SK-N-SH treated with all-trans-retinoic acid at 6 μM for 48 hours (cell line): ENCODE measurements at regions not wholly inside any gene's neighbourhood (a gene's known extent, or its start where the extent isn't known, plus 50 kb on each side); places are given as distances from the start of the nearest gene placed in this dataset.

Experiments used
- ARNTL ChIP-seq: fragments of 450-650 bp; formaldehyde crosslinking; IDR thresholded peaks from 2 replicates; pipeline ENCODE4 v1.5.0; 2020; ENCODE audit warnings: low read depth, mild to moderate bottlenecking, moderate library complexity, borderline replicate concordance
- ESRRG ChIP-seq: fragments of 250-450 bp; sonication (Bioruptor Pico); IDR thresholded peaks from 2 replicates; pipeline ENCODE4 v1.6.1; 2021; ENCODE audit warnings: mild to moderate bottlenecking
- GLIS3 ChIP-seq: fragments of 250-450 bp; sonication (Bioruptor Pico); IDR thresholded peaks from 2 replicates; pipeline ENCODE4 v1.5.0; 2020; ENCODE audit warnings: mild to moderate bottlenecking, moderate library complexity
- ISL1 ChIP-seq: fragments of 250-450 bp; sonication (Bioruptor Pico); IDR thresholded peaks from 2 replicates; pipeline ENCODE4 v2.1.2; 2022; ENCODE audit warnings: mild to moderate bottlenecking, moderate library complexity
- OSR1 ChIP-seq: fragments of 250-450 bp; sonication (Bioruptor Pico); IDR thresholded peaks from 2 replicates; pipeline ENCODE4 v1.8.0; 2022; ENCODE audit warnings: moderate library complexity, mild to moderate bottlenecking, inconsistent platforms
- PPARA ChIP-seq: fragments of 250-450 bp; sonication (Bioruptor Pico); IDR thresholded peaks from 2 replicates; pipeline ENCODE4 v1.5.0; 2020; ENCODE audit warnings: mild to moderate bottlenecking, borderline replicate concordance
- RARB ChIP-seq: fragments of 250-450 bp; sonication (Bioruptor Pico); IDR thresholded peaks from 2 replicates; pipeline ENCODE4 v1.8.0; 2021; ENCODE audit warnings: mild to moderate bottlenecking, moderate library complexity
- TOX ChIP-seq: fragments of 250-450 bp; sonication (Bioruptor Pico); IDR thresholded peaks from 2 replicates; pipeline ENCODE4 v1.8.0; 2021; ENCODE audit warnings: mild to moderate bottlenecking, moderate library complexity, borderline replicate concordance
- ZC3H10 ChIP-seq: fragments of 250-450 bp; sonication (Bioruptor Pico); IDR thresholded peaks from 2 replicates; pipeline ENCODE4 v1.5.1; 2021; ENCODE audit warnings: mild to moderate bottlenecking, moderate library complexity
- ZFP3 ChIP-seq: fragments of 250-450 bp; sonication (Bioruptor Pico); IDR thresholded peaks from 2 replicates; pipeline ENCODE4 v1.5.0; 2020; ENCODE audit warnings: mild to moderate bottlenecking, moderate library complexity
- ZFP30 ChIP-seq: fragments of 450-650 bp; formaldehyde crosslinking; IDR thresholded peaks from 2 replicates; pipeline ENCODE4 v1.5.0; 2022; ENCODE audit warnings: mild to moderate bottlenecking, moderate library complexity
- ZNF565 ChIP-seq: fragments of 450-650 bp; formaldehyde crosslinking; conservative IDR thresholded peaks from 2 replicates; pipeline ENCODE4 v1.5.0; 2020; ENCODE audit warnings: low read depth, mild to moderate bottlenecking, moderate library complexity
- TF ChIP-seq, protein P1 (sequence below): fragments of 250-450 bp; sonication (Bioruptor Pico); IDR thresholded peaks from 2 replicates; pipeline ENCODE4 v1.8.0; 2020; ENCODE audit warnings: mild to moderate bottlenecking, moderate library complexity, borderline replicate concordance
- TF ChIP-seq, protein P2 (sequence below): fragments of 250-450 bp; sonication (Bioruptor Pico); IDR thresholded peaks from 2 replicates; pipeline ENCODE4 v1.5.1; 2020; ENCODE audit warnings: low read depth, mild to moderate bottlenecking, moderate library complexity

DNA sequence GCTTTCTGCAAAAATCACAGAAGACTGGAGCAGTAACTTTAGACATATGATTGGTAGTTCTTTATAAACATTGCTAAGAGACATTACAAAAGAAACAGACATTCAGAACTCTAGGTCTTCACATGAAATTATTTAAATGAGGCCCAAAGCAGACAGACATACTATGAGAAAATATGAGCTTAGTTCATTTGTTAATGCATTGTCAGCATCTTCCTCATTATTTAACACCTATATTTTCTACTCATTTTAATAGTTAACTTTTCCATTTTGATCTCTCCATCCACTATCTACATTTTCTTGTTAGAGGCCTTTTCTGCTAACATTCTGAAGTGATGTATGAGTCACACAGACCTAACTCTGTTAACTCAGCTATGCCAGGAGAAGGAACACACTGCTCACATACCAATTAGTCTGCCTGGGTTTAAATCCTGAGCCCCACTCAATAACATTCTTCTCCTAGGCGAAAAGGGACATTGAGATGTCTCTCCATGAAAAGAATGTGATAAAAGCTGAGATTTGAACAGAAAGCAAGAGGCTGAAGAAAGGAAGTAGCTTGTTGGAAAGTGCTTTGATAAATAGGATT is 400.3 kb upstream of the PKDCC start:
- TF ChIP-seq ZFP3 (CRISPR knock-in tag), result no peak
- TF ChIP-seq, protein P1, sequence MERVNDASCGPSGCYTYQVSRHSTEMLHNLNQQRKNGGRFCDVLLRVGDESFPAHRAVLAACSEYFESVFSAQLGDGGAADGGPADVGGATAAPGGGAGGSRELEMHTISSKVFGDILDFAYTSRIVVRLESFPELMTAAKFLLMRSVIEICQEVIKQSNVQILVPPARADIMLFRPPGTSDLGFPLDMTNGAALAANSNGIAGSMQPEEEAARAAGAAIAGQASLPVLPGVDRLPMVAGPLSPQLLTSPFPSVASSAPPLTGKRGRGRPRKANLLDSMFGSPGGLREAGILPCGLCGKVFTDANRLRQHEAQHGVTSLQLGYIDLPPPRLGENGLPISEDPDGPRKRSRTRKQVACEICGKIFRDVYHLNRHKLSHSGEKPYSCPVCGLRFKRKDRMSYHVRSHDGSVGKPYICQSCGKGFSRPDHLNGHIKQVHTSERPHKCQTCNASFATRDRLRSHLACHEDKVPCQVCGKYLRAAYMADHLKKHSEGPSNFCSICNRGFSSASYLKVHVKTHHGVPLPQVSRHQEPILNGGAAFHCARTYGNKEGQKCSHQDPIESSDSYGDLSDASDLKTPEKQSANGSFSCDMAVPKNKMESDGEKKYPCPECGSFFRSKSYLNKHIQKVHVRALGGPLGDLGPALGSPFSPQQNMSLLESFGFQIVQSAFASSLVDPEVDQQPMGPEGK (CRISPR knock-in tag), result no peak
- no peak for TF ChIP-seq GLIS3 (CRISPR knock-in tag)
- no peak for TF ChIP-seq ESRRG (CRISPR knock-in tag)
- no peak for TF ChIP-seq ISL1 (CRISPR knock-in tag)
- no peak for TF ChIP-seq ZNF565 (CRISPR knock-in tag)
- TF ChIP-seq ZFP30 (CRISPR knock-in tag), result no peak
- no peak for TF ChIP-seq ZC3H10 (CRISPR knock-in tag)
- no peak for TF ChIP-seq TOX (CRISPR knock-in tag)
- no peak for TF ChIP-seq ARNTL (CRISPR knock-in tag)
- no peak for TF ChIP-seq OSR1 (CRISPR knock-in tag)
- TF ChIP-seq PPARA, result no peak
- TF ChIP-seq RARB, result no peak
- TF ChIP-seq, protein P2, sequence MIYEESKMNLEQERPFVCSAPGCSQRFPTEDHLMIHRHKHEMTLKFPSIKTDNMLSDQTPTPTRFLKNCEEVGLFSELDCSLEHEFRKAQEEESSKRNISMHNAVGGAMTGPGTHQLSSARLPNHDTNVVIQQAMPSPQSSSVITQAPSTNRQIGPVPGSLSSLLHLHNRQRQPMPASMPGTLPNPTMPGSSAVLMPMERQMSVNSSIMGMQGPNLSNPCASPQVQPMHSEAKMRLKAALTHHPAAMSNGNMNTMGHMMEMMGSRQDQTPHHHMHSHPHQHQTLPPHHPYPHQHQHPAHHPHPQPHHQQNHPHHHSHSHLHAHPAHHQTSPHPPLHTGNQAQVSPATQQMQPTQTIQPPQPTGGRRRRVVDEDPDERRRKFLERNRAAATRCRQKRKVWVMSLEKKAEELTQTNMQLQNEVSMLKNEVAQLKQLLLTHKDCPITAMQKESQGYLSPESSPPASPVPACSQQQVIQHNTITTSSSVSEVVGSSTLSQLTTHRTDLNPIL (CRISPR knock-in tag), result no peak
